Activated T-cell treated with anti-CD3 and anti-CD28 coated beads for 4 hours (primary cell): ENCODE measurements at regions not wholly inside any gene's neighbourhood (a gene's known extent, or its start where the extent isn't known, plus 50 kb on each side); places are given as distances from the start of the nearest gene placed in this dataset.

Experiments used
- DNase-seq: peaks from one replicate; pipeline ENCODE4 v3.0.0-alpha.2; 2020

DNA sequence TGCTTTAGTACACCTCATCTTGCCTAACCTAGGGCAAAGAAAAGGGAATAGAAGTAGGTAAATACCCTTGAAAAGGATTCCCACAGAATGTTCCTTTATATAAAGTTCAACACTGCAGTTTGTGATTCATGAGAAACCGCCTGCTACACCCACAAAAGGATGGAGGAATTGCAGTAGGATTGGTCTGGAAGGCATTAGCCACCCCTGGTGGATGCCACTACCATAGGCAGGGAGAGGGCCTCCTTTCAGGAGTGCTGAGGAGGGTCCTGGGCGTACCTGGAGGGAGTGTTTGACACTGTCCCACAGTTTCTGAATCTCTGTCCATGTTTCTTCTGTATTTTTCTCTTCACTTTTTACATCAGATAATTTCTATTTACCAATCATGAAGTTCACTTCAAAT lies 221.8 kb upstream of the TMEM72 start:
- DNase-seq: no peak

DNA sequence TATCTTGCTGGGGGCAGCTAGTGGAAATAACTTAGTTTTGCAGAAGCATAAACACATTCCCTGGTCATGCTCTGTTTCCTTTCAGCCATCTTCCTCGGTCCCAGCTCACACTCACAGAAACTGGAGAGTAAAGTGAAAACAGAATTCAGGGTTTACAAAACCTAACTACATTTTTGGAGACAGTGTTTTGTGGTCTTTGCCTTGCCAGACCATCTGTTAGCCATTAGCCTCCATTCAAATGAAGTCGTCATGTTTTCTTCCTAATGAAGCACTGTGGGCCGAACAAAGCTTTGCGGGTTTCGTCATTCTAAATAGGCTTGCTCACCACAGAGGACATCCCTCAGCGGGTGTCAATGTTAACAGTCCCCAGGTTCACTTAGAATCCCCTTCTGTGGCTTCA lies 214.6 kb upstream of the TMEM72 start:
- no peak for DNase-seq

DNA sequence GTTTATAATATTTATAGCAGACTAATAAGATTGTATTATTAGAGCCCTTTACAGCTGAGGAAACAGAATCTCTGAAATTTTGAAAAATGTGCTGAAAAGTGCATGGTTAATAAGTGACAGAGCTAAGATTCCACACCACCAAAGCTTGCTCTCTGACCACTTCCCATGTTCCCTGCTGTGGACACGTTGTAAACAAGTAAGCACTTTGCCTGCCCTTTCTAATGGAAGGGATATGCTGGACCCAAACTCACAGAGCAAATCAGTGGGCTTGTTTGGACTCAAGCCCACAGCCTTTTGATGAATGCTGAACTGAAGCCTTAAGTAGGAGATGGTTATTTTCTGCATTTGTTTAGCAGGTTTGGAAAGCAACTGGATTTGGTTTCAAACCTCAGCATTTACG lies 214.0 kb upstream of the TMEM72 start:
- DNase-seq: no peak

DNA sequence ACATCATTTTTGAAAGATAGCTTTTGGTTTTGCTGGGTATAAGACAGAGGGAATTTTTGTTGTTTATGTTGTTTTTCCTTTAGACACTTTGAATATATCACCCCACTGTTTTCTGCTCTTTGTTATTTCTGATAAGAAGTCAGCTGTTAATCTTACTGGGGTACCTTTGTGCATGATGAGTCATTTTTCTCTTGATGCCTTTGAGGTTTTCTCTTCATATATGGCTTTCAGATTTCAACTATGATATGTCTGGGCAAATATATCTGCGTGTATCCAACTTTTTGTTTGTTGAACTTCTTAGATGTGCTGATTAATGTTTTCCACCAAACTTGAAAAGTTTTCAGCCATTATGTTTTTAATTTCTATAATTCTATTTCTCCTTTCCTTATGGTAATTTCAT lies 208.6 kb upstream of the TMEM72 start:
- DNase-seq: no peak

DNA sequence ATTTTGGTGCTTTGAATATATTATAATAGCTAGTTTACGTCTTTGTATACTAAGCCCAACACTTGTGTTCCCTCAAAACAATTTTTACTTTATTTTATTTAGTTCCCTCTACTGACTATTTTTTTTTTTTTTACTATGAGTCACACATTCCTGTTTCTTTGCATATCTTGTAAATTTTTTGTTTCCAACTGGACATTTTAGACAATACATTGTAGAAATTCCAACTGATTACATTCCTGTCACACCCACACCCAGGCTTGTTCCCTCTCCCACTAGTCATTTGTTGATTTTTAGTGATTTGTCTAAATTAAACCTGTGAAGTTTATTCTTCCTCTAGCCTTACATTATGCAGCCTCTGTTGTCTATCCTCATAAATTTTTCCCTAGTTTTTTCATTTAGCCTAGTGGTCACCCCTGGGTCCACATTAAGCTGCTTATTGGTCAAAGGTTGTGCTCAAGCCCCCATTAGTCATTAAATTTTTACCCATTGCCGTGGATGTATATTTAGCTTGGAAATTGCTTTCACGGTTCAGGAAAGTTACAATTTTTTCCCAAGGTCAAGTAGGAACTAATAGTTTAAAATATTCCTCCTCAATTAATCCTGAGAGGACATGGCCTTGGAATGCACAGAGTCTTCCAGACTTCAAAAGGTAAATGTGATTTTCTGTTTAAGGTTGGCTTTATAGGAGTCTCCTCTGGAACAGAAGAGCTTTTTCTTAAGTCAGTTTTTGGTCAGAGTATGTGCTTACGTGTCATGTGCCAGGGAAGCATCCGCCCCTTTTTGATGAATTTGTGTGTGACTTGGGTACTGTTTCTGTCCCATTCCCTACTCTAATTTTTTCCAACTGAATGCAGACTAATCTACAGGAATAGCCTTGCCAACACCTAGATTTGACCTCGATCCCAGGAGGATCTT lies 207.6 kb upstream of the TMEM72 start:
- no peak for DNase-seq

DNA sequence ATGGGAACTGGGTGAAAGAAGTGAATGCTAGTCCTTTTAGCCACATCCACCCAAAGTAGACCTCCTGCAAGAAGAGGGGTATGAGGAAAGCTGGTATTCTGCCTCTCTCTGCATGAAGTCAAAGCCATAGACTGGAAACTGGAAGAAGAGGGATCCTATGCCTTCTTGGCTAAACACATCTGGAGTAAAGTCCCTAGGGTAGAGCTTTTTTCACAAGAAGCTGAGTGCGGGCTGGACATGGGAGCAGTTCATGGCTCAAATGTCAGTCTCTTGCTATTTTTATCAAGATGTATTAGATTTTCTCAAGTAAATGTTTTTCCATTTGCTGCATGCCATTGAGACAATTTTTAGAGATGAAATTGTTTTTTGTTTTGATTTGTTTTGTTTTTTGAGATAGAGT lies 206.5 kb upstream of the TMEM72 start:
- no peak for DNase-seq

DNA sequence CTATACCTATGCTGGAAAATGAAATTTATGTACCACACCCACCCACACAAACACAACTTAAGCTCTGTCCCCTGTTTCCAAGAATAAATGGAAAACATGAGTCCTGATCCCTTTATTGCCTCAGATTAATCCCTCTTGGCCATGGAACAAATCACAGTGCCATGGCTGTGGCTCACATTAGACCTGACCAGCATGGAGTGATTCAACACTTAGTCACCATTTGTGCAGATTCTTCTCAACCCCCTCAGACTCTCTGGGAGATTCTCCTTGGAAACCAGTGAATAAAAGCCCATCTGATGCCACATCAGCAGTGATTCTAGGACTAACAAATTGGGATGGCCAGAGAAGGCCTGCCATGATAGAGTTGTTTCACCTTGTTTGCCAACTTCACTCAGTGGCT lies 204.4 kb upstream of the TMEM72 start:
- no peak for DNase-seq

DNA sequence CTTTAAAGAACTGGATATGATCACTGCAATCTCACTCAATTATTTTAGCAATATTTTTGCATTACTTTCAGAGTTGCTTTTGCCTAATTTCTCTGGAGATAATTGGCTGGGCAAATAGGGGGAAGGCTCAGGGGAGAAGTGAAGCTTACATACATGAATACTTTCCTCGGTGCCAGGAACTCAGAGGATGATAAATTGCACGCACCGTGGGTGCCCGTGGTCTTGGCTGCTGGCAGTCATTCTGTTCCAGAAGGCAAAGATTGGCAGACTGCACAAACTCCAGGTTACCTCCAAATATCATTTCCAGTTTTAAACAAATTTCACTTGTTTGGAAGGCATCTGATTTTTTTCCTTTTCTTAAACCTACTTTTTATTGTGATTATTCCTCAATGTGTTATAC lies 197.8 kb upstream of the TMEM72 start:
- DNase-seq: no peak

DNA sequence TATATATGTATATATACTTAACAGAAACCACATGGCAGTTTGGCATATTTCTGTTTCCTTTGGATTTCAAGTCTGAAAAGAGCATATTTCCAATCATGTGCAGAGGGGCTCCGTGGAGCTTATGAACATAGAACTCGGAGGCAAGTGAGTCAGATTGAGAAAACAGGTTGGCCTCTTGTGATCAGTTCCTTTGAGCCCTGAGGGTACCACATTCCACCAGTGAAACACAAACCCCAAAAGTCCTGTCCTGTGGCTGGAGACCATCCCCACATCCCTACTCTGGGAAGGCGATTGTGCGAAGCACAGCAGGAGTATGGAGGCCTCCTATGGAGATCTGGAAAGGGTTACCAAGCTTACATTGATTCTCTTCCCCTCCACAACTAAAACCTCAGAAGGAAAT lies 196.7 kb upstream of the TMEM72 start:
- DNase-seq: no peak

DNA sequence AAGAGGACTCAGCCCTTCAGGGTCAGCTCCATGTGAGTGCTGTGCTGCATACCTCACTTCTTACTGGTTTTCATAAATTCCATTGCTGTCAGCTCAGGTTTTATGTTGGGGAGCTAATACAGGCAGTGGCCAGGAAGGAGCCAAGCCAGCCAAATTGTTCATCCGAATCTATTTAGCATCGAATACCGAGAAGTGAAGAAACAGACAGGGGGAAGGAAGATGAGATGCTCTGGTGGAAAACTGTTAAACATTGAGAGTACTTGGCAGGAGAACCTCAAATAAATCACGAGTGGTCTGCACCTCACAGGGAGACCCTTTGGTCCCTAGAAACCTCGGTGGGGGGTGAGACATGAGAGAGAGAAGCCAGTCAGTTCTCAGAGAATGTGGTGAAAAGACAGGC lies 196.0 kb upstream of the TMEM72 start:
- no peak for DNase-seq

DNA sequence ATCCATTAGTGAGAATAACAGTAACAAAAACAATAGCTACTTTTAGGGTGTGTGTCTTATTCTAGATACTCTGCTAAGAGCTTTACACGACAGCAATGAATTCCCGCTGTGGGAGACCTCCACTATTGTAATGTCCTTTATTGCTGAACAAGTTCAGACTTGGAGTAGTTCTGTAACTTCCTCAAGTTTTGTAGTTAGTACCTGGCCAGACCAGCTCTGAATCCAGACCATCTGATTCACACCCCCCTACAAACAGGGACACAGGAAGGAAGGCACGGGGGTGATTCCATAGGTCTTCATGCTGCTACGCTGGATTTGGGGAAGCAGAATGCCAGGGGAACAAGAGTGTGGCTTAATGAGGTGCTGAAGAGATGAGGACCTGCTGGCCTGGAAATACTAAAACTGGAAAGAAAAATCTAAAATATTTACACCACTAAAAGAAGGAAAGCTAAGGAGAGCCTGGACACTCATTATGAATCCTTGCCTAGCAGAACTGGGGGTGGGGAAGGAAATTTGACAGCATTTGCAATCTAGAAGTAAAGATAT lies 194.6 kb upstream of the TMEM72 start:
- no peak for DNase-seq

DNA sequence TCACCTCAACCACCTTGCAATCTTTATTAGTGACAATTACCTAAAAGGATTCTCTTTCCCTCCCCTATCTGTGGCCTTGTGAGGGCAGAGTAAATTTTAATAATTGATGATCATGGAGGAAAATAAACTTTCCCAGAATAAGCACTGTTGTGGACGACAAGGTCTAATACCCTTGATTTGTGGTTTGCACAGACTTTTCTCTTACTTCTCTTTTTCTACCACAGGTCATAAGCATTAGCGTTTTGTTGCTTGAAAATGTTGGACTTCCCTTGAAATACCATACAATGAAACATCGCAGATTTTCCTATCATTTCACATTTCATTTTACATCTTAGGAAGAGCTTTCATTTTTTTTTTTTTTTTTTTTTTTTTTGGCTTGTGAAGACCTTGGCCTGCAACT lies 188.1 kb upstream of the TMEM72 start:
- no peak for DNase-seq

DNA sequence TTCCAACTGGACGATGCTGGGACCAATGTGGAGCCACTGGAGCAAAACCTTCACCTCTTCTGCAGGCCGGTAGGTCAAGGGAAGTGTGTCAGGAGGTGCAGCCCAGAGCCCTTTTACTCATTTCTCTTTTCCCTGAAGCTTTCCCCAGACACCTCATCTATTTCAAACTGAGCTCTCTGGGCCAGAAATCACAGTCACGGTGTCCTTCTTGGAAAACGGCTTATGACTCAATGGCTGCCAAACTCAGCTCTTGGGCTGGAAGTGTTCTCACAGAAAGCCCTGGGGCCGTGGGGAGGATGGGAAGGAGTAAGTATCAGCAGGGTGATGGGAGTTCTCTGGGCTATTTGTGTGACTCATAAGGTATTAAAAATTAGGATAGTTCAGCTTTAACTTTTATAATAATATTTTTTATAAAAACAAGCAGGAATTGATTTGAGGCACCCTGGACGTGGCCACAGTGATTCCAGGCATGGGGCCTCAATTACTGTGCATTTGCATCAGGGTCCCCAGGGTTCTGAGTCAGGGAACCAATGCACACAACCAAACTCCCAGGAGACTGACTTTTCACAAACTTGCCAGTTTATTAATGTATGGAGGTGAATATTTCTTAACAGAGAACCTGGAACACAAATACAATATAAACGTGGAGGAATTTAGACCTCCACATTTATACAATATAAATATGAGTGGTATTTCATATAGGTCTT lies 187.4 kb upstream of the TMEM72 start:
- no peak for DNase-seq

DNA sequence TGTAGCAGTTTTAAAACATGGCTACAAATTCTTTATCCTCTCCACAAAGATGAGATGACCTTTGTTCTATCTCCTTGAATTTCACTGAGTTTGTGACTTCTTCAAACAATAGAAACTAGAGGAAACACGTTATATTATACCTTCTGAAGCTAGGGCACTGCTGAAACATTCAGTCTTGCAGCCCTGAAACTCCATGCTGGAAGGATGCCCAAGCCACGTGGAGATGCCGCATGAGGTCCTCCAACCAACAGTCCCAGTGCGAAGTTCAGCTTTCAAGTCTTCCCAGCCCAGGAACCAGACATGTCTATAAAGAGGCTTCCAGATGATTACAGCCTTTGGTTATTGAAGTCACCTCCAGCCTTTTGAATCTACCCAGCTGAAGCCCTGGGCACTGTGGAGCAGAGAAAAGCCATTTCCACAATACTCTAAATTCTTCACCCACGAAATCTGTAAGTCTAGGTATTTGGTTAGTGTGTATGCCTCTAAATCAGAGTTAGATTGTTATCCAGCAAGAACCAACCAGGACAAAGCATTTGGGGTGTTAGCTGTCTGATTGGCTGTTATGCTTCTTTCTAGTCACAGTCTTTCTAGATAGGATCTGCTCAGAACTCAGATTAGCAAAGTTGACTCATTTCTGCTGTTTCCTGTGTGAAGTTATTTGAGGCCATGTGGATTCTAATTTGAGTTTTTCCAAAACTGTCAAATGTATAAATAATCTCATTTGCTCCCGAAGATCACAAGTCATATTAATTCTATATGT lies 186.5 kb upstream of the TMEM72 start:
- no peak for DNase-seq

DNA sequence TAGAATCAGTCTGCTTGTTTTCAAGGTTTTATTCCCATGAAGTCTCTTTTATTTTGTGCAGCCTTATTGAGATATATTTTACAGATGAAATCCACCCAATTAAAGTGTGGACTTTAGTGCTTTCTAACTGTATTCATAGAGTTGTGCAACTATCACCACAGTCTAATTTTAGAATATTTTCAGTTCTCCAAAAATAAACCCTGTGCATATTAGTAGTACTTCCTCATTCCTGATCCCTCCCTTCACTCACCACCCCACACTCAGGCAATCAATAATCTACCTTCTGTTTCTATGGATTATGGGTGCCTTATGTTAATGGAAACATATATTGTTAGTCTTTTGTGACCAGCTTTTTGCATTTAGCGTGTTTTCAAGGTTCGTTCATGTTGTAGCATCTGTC lies 185.7 kb upstream of the TMEM72 start:
- DNase-seq: no peak

DNA sequence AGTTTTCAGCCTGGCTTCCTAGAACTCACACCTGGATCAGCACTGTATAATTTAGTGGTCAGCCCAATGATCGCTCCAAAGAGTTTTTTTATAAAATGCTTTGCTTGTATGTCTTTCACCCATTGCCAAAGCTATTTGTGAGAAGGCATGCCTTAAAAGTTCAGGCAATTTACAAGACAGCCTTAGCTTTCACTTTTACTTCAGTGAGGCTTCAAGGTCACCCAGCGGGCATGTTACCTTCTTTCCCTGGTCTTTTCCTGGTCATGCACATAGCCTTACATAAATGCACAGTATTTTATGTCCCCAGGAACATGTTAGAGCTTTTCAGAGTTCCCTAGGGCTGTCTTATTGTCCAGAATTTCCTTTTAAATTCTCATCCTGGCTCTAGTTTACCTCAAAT lies 179.9 kb upstream of the TMEM72 start:
- DNase-seq: no peak

DNA sequence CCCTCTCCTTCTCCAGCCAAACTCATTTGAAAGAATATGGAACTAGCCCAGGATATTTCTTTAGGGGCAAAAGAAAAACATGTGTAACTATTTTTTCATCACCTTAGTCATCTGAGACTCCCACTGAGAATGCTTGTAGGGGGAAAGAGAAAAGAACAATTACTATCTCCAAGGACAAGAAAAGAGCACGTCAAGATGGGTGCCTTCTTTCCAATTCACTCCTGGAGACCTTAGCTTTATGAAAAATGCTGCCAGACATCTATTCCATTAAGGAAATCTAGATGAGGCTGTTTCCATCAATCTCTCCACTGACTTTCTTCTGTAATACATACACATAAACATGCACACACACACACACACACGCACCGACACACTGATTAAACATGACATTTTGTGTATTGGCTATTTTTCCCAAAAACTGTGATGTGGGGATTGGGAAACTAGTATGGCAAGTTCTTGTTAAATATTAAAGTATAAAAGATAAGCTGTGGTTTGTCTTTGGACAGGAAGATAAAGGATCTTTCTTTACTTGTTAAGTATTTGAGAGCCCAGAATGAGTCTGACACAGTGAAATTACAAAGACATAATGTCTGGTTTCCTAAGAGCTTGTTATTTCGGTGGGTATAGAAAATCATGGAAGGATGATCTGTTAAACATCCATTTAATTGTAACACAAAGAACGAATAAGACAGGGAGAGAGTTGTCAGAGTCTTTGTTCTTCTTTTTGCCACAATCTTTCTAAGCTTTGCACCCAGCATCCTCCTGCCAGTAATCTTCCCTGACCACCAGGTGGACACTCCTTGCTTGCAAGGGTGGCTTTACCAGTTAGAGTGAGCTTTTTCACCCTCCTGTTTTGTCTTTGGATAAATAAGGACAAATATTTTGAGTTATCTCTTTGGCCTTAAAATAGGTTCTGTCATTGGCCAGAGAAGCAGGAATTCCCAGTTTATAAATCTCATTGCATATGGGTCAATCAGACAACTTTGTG lies 177.3 kb upstream of the TMEM72 start:
- no peak for DNase-seq

DNA sequence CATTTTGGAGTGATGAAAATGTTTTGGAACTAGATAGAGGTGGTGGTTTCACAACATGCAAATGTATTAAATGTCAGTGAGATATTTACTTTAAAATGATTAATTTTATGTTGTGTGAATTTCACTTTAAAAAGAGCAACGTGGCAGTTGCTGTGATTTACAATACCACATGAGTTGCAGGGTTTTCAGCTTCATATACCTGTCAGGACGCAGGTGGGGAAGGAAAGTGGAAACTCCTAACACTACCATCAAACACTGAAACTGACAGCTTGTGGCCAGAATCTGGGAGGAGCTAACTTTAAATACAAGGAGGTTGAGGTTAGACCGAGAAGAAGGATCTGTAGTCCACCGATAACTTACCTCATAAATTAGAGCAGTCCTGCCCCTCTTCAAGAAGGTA lies 168.9 kb upstream of the TMEM72 start:
- DNase-seq: no peak

DNA sequence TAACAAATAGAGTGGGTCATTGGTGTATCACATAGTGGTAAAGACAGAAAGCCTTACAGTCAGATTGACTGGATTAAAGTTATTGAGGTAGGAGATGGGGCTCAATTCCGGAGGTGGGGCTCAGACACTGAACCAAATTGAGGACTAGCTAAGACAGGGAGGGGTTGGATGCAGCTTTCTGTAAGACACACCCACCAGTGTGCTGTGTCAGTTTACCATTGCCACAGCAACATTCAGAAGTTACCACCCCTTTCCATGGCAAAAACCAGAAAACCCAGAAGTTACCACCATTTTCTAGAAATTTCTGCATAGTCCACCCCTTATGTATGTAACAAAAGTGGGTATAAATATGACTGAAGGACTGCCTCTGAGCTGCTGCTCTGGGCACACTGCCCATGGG lies 167.6 kb upstream of the TMEM72 start:
- no peak for DNase-seq

DNA sequence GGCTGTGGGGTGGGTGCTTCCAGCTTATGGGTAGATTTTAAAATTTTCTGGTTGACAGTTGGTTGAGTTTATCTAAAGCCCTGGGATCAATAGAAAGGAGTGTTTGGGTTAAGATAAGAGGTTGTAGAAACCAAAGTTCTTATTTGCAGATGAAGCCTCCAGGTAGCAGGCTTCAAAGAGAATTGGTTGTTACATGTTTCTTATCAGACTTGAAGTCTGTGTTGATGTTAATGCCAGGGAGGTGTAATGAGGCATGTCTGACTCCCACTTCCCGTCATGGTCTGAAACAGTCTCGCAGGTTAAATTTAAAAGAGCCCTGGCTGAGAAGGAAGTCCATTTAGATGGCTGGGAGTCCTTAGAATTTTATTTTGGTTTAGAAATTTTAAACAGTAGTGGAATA lies 165.2 kb upstream of the TMEM72 start:
- DNase-seq: no peak

DNA sequence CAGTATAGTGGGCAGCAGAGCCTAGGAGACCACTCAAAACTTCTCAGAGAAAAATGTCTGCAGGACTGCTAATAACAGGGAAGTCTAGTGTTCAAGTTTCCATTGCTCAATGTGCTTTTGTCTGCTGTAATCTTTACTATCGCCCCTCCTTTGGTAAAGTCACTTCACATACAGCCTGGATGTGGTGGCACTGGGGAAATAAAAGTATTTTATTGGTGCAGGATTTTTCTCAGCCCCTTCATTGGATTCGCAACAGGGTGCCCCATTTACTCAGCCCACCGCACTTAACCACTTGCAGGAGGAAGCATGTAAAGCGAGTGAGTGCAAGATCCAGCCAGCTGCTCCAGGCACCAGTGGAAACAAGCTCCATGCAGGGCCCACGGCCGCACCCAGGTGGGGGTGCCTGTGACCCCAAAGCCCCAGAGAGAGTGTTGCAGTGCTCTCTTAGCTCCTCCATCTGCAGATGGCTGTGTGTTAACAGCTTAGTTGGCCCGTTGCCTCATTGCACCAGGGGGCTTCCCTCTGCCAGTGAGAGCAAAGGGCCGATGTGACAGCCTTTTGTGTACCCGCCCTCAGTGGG lies 163.5 kb upstream of the TMEM72 start:
- no peak for DNase-seq

DNA sequence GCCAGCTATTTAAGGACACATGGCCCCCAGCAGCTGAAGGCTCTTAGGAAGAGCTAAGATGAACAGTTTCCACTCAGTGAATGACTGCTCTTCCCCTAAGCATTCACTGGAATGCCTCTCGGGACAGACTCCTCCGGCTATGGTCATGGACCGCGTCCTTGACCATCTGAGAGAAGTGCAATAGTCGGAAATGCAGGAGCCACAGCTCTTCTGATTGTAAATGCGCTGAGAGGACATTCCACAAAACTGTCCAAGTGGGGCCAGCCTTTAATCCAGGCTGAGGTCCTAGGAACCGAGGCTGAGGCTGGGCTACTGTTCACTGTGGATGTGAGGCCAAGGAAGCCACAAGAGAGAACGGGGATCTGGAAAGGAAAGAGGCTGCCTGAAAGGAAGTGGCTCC lies 162.0 kb upstream of the TMEM72 start:
- DNase-seq: no peak
